Stomach (tissue), 4 donors: ENCODE measurements at regions not wholly inside any gene's neighbourhood (a gene's known extent, or its start where the extent isn't known, plus 50 kb on each side); places are given as distances from the start of the nearest gene placed in this dataset.

Source experiments
- CTCF ChIP-seq, 7 experiments: fragments of 450-650 bp in 4 of 7; fragments of 200-600 bp in 3 of 7; sonication (generic) in 3 of 7; IDR thresholded peaks; one replicate each; pipeline ENCODE4 v1.5.1; 2016 to 2019; ENCODE audit warnings: antibody characterized with exemption in 7 of 7, control low read depth in 2 of 7, mild to moderate bottlenecking in 1 of 7
- EP300 ChIP-seq: sonication (generic); formaldehyde crosslinking; IDR thresholded peaks from one replicate; pipeline ENCODE4 v1.6.1; 2017; ENCODE audit warnings: antibody characterized with exemption
- POLR2A ChIP-seq, 4 donors: fragments of 450-650 bp; IDR thresholded peaks; one replicate each; pipeline ENCODE4 v1.6.1; 2016; ENCODE audit warnings: antibody characterized with exemption in 4 of 4, control low read depth in 2 of 4, mild to moderate bottlenecking in 1 of 4, moderate library complexity in 1 of 4
- POLR2AphosphoS5 ChIP-seq, 3 donors: sonication (generic); formaldehyde crosslinking; IDR thresholded peaks; one replicate each; pipeline ENCODE4 v1.6.1; 2016; ENCODE audit warnings: antibody characterized with exemption in 3 of 3

- TF ChIP-seq POLR2A (IDR thresholded peaks at IDR 0.05) = no peak
- no peak for TF ChIP-seq CTCF (IDR thresholded peaks at IDR 0.05)
- TF ChIP-seq POLR2AphosphoS5 (IDR thresholded peaks at IDR 0.05) = no peak
- TF ChIP-seq EP300 = no peak
These were observed 88.4 kb upstream of the SMURF2 start for GRCh38 chr17:64750478-64750877.
